Gastroesophageal sphincter (tissue), 3 donors: ENCODE measurements at regions not wholly inside any gene's neighbourhood (a gene's known extent, or its start where the extent isn't known, plus 50 kb on each side); places are given as distances from the start of the nearest gene placed in this dataset.

Experiments used
- CTCF ChIP-seq, 4 experiments: fragments of 200-600 bp in 2 of 4; fragments of 450-650 bp in 2 of 4; sonication (generic) in 1 of 4; IDR thresholded peaks; one replicate each; pipeline ENCODE4 v1.5.1; 2017 to 2019; ENCODE audit warnings: antibody characterized with exemption in 4 of 4, mild to moderate bottlenecking in 2 of 4, moderate library complexity in 2 of 4
- EP300 ChIP-seq: sonication (generic); formaldehyde crosslinking; IDR thresholded peaks from one replicate; pipeline ENCODE4 v1.6.1; 2017; ENCODE audit warnings: antibody characterized with exemption, mild to moderate bottlenecking
- POLR2A ChIP-seq, 2 donors: fragments of 450-650 bp; IDR thresholded peaks; one replicate each; pipeline ENCODE4 v1.6.1; 2017; ENCODE audit warnings: antibody characterized with exemption in 2 of 2, mild to moderate bottlenecking in 2 of 2, moderate library complexity in 1 of 2

GRCh38 chr10:6811153-6811552, 231.1 kb upstream of the PRKCQ start:
- TF ChIP-seq CTCF (IDR thresholded peaks at IDR 0.05), result no peak
- TF ChIP-seq EP300, result no peak
- TF ChIP-seq POLR2A (IDR thresholded peaks at IDR 0.05), result no peak
